Mucosa of rectum (tissue), 2 donors: ENCODE measurements at regions not wholly inside any gene's neighbourhood (a gene's known extent, or its start where the extent isn't known, plus 50 kb on each side); places are given as distances from the start of the nearest gene placed in this dataset.

Source experiments
- H3K27ac ChIP-seq, 2 donors: one replicate each; pipeline ENCODE4 v1.7.0; 2013; ENCODE audit warnings: inconsistent platforms in 2 of 2, low read depth in 2 of 2, low read length in 2 of 2
- H3K27me3 ChIP-seq, 2 donors: one replicate each; pipeline ENCODE4 v1.7.0; 2013; ENCODE audit warnings: low read length in 2 of 2; ENCODE audit not compliant: control insufficient read depth in 2 of 2, insufficient read depth in 2 of 2
- H3K36me3 ChIP-seq, 2 donors: one replicate each; pipeline ENCODE4 v1.7.0; 2013; ENCODE audit warnings: low read length in 2 of 2; ENCODE audit not compliant: control insufficient read depth in 2 of 2, insufficient read depth in 2 of 2
- H3K4me1 ChIP-seq, 2 donors: one replicate each; pipeline ENCODE4 v1.7.0; 2013; ENCODE audit warnings: low read length in 2 of 2, mild to moderate bottlenecking in 1 of 2; ENCODE audit not compliant: control insufficient read depth in 2 of 2, insufficient read depth in 2 of 2
- H3K4me3 ChIP-seq, 2 donors: one replicate each; pipeline ENCODE4 v1.7.0; 2013; ENCODE audit warnings: low read length in 2 of 2
- H3K9ac ChIP-seq, 2 donors: one replicate each; pipeline ENCODE4 v1.7.0; 2013; ENCODE audit warnings: low read length in 2 of 2, low read depth in 1 of 2, mild to moderate bottlenecking in 1 of 2
- H3K9me3 ChIP-seq, 2 donors: one replicate each; pipeline ENCODE4 v1.7.0; 2013; ENCODE audit warnings: low read length in 2 of 2; ENCODE audit not compliant: control insufficient read depth in 2 of 2
- donor health status: healthy.
- donor health status: Normal muscosa, but diverticular disease.

DNA sequence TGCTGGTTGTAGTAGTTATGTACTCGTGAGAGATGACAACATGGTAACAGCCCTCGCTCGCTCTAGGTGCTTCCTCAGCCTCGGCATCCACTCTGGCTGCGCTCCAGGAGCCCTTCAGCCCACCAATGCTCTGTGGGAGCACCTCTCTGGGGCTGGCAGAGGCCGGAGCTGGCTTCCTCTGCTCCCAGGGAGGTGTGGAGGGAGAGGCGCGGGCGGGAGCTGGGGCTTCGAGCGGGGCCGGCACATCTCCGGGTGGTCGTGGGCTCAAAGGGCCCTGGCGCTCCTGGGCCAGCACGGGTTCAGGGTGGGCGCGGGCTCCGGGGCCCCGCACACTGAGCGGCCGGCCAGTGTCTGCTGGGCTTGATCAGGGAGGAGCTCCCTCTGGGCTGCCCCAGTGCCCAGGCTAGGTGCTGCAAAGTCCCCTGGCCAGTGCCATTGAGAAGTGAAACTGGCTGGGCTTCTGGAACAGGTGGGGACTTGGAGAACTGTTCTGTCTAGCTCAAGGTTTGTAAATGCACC, 1012.1 kb downstream of the CNTNAP5 start:
- H3K4me1 ChIP-seq: no peaks in the 10 kb centered on the region
- H3K9me3 ChIP-seq: no peaks in the 10 kb centered on the region

DNA sequence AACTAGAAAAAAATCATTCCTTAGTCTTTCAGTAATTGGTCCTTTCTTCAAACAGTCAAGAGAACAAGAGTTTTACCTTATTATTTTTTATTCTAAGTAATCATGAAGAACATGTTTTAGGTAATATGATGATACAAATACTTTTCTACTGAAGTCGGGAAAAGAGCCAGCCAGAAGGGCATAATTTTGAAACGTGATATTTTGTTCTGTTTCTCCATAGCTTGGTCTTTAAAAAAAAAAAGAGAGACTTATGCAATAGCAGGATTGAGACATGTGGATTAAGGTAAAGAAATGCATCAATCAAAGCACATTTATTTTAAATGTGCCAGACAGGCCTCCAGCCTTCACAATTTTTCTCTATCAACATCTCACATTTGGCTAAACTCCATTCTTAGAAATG, 1016.8 kb downstream of the CNTNAP5 start:
- Histone ChIP-seq H3K9me3 (no peaks in the 10 kb centered on the region), H3K27me3 (no peaks in the 10 kb centered on the region), H3K4me3 (no peak overlapping the region), H3K9ac (no peak overlapping the region), H3K4me1 (no peaks in the 10 kb centered on the region), H3K27ac (no peak overlapping the region), H3K36me3 (no peaks in the 10 kb centered on the region)

More for the DNA sequence above, 1012.1 kb downstream of the CNTNAP5 start:
- Histone ChIP-seq H3K27ac (no peak overlapping the region), H3K36me3 (no peaks in the 10 kb centered on the region), H3K27me3 (no peaks in the 10 kb centered on the region), H3K4me3 (no peak overlapping the region), H3K9ac (no peak overlapping the region)

DNA sequence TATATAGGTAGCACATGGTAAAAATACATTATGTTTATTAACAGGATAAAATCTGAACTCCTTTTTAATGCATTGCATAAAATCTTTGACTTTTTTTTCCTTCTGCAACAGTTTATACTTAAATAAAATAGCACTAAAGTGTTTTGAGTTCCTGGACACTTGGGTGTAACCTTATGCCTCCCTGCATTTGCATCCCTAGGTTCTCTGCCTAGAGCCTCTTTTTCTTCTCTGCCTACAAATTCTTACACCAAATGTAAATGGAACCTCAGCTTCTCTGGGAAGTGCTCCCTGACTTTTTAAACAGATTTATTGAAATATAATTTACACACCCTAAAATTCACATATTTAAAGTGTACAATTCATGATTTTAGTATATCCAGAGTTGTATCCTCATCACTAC, 1017.6 kb downstream of the CNTNAP5 start:
- H3K9me3 ChIP-seq: no peaks in the 10 kb centered on the region
- no peak overlapping the region for H3K4me3 ChIP-seq
- no peaks in the 10 kb centered on the region for H3K27me3 ChIP-seq

DNA sequence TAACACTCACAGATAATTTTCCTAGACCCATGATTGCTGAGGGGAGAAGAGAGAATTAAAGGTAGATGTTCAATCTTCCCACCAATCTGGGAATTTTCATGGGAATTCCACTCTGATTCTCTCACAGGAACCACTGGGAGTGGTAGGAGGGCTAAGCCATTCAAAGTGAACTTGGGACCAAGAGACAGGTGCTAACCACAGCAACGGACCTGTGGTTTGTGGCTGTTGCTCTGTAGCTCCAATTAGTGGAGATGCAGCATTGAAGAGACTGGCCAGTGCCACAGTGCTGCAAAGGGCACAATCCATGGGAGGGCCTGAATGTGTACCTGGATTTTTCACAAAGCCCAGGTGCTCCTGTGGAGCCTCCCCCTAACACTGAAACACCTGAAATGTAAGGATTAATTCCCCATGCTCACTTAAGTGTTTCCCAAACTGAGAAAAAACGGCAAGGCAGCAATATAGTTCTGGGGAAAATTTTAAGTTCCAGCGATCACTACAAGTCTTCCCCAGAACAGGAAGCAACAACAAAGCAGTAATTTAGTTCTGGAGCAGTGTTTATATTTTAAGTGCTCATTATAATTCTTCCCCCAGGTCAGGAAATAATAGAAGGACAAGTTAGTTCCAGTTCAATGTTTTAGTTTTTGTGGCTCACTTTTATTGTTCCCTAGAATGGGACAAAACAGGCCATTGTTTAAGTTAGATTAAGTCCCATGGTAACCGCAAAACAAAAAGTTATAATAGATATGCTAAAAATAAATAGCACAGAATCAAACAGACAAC, 1045.8 kb downstream of the CNTNAP5 start:
- no peak overlapping the region for H3K4me3 ChIP-seq
- H3K9me3 ChIP-seq: no peaks in the 10 kb centered on the region
- H3K9ac ChIP-seq: no peak overlapping the region

More for the DNA sequence above, 1017.6 kb downstream of the CNTNAP5 start:
- no peaks in the 10 kb centered on the region for H3K36me3 ChIP-seq
- H3K27ac ChIP-seq: no peak overlapping the region
- H3K9ac ChIP-seq: no peak overlapping the region
- H3K4me1 ChIP-seq: no peaks in the 10 kb centered on the region

DNA sequence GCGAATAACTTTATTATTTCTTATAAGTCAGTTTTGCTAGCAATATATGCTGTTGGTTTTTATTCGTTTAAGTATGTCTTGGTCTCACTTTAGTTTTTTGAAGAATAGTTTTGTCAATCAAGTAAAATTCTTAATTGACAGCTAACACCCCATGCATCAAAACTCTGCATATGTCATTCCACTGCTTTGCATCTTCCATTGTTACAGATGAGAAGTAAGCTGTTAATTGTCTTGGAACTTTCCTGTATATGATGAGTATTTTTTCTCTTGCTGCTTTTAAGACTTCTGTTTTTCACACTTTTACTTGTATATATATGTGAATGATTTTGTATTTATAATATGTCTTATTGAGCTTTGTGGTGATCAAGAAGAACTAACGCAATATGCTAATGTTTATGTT, 1048.4 kb downstream of the CNTNAP5 start:
- Histone ChIP-seq H3K27me3 (no peaks in the 10 kb centered on the region), H3K4me3 (no peak overlapping the region), H3K27ac (no peak overlapping the region), H3K9ac (no peak overlapping the region), H3K36me3 (no peaks in the 10 kb centered on the region), H3K4me1 (no peaks in the 10 kb centered on the region), H3K9me3 (no peaks in the 10 kb centered on the region)

More for the DNA sequence above, 1045.8 kb downstream of the CNTNAP5 start:
- no peaks in the 10 kb centered on the region for H3K4me1 ChIP-seq
- H3K36me3 ChIP-seq: no peaks in the 10 kb centered on the region
- H3K27ac ChIP-seq: no peak overlapping the region
- H3K27me3 ChIP-seq: no peaks in the 10 kb centered on the region

DNA sequence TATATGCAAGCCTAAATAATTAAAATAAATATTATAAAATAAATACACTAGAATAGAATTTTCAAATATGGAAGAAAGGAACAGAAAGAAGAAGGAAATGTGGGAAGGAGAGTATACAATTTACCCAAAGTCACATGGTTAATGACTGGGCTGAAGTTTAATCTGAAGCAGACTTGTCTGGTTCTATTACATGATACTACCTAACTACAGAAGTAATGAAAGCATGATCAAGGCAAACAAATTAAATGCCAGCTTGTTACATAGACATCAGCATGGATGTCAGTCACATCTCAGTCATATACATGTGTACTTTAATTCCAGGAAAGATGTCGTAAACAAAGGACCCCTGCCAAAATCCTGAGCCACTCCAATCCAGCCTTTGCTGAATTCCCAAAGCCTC, 1060.8 kb downstream of the CNTNAP5 start:
- Histone ChIP-seq H3K9me3 (no peaks in the 10 kb centered on the region), H3K4me3 (no peak overlapping the region)

GRCh38 chr2:125086313-125087184, 1061.5 kb downstream of the CNTNAP5 start:
- no peaks in the 10 kb centered on the region for H3K9me3 ChIP-seq
- H3K4me1 ChIP-seq: no peaks in the 10 kb centered on the region
- H3K27me3 ChIP-seq: no peaks in the 10 kb centered on the region
- H3K4me3 ChIP-seq: no peak overlapping the region
- H3K9ac ChIP-seq: no peak overlapping the region
- no peaks in the 10 kb centered on the region for H3K36me3 ChIP-seq
- peak overlapping the region in 1 of 2 donors; percentile 9 for H3K27ac ChIP-seq

More for the DNA sequence above, 1060.8 kb downstream of the CNTNAP5 start:
- Histone ChIP-seq H3K4me1 (no peaks in the 10 kb centered on the region), H3K27me3 (no peaks in the 10 kb centered on the region), H3K36me3 (no peaks in the 10 kb centered on the region), H3K9ac (no peak overlapping the region), H3K27ac (peak overlapping the region in 1 of 2 donors; percentile 9)

GRCh38 chr2:125092276-125093009, 1067.4 kb downstream of the CNTNAP5 start:
- H3K4me3 ChIP-seq: no peak overlapping the region
- H3K36me3 ChIP-seq: no peaks in the 10 kb centered on the region
- H3K9me3 ChIP-seq: no peaks in the 10 kb centered on the region
- no peak overlapping the region for H3K27ac ChIP-seq
- no peak overlapping the region for H3K9ac ChIP-seq
- no peaks in the 10 kb centered on the region for H3K4me1 ChIP-seq
- H3K27me3 ChIP-seq: no peaks in the 10 kb centered on the region

GRCh38 chr2:125095826-125096225, 1070.7 kb downstream of the CNTNAP5 start:
- Histone ChIP-seq H3K27ac (no peak overlapping the region), H3K9ac (no peak overlapping the region), H3K36me3 (no peaks in the 10 kb centered on the region), H3K27me3 (no peaks in the 10 kb centered on the region), H3K4me3 (no peak overlapping the region), H3K9me3 (no peaks in the 10 kb centered on the region), H3K4me1 (no peaks in the 10 kb centered on the region)
